Neuronal stem cell (in vitro differentiated cells): ENCODE measurements at regions not wholly inside any gene's neighbourhood (a gene's known extent, or its start where the extent isn't known, plus 50 kb on each side); places are given as distances from the start of the nearest gene placed in this dataset.
"Not testable (repeated sequence)": the region's sequence is repeated elsewhere in the genome, so short reads cannot be mapped to it uniquely, and the experiment has no call there.

ENCODE experiments used
- DNase-seq: peaks from one replicate; pipeline ENCODE4 v3.0.0-alpha.2; 2013; ENCODE audit warnings: low spot score
- H2AFZ ChIP-seq: one replicate; pipeline ENCODE4 v1.6.1; 2013; ENCODE audit warnings: mild to moderate bottlenecking, low read length, inconsistent platforms
- H2AK5ac ChIP-seq: 2 replicates; pipeline ENCODE4 v1.6.1; 2013; ENCODE audit warnings: low read depth, mild to moderate bottlenecking, inconsistent platforms, low read length, moderate library complexity, mixed read lengths
- H2BK120ac ChIP-seq: 2 replicates; pipeline ENCODE4 v1.6.1; 2013; ENCODE audit warnings: low read depth, mild to moderate bottlenecking, inconsistent platforms, low read length, moderate library complexity, mixed read lengths
- H2BK12ac ChIP-seq: one replicate; pipeline ENCODE4 v1.6.1; 2013; ENCODE audit warnings: low read length, inconsistent platforms
- H2BK15ac ChIP-seq: 2 replicates; pipeline ENCODE4 v1.6.1; 2013; ENCODE audit warnings: mild to moderate bottlenecking, low read length, inconsistent platforms, mixed read lengths
- H2BK5ac ChIP-seq: one replicate; pipeline ENCODE4 v1.6.1; 2013; ENCODE audit warnings: inconsistent platforms, mild to moderate bottlenecking, low read length, moderate library complexity
- H3K14ac ChIP-seq: one replicate; pipeline ENCODE4 v1.6.1; 2013; ENCODE audit warnings: low read length, inconsistent platforms
- H3K18ac ChIP-seq: 2 replicates; pipeline ENCODE4 v1.6.1; 2013; ENCODE audit warnings: low read length, inconsistent platforms
- H3K23ac ChIP-seq: 2 replicates; pipeline ENCODE4 v1.6.1; 2013; ENCODE audit warnings: low read depth, mild to moderate bottlenecking, mixed read lengths, low read length, inconsistent platforms; ENCODE audit not compliant: poor library complexity
- H3K27ac ChIP-seq: replicated peaks from 3 replicates; pipeline ENCODE4 v1.5.1; 2013; ENCODE audit warnings: low read length, inconsistent platforms
- H3K27me3 ChIP-seq, 3 experiments: 2 replicates each; pipeline ENCODE4 v1.6.1; 2013; ENCODE audit warnings: low read length in 3 of 3, mild to moderate bottlenecking in 2 of 3, inconsistent platforms in 1 of 3, low read depth in 1 of 3, mixed read lengths in 1 of 3, moderate library complexity in 1 of 3; ENCODE audit not compliant: control insufficient read depth in 3 of 3, insufficient read depth in 3 of 3
- H3K36me3 ChIP-seq, 2 donors: replicated peaks in 1 of 2; 2 replicates each; pipeline ENCODE4 v1.6.1; 2013; ENCODE audit warnings: low read length in 2 of 2; ENCODE audit not compliant: control insufficient read depth in 2 of 2, insufficient read depth in 2 of 2
- H3K4ac ChIP-seq: 2 replicates; pipeline ENCODE4 v1.6.1; 2013; ENCODE audit warnings: inconsistent platforms, mild to moderate bottlenecking, low read length, moderate library complexity
- H3K4me1 ChIP-seq, 2 donors: 1 replicate in 1 of 2; 2 replicates in 1 of 2; pipeline ENCODE4 v1.6.1; 2013; ENCODE audit warnings: low read length in 2 of 2, low read depth in 1 of 2; ENCODE audit not compliant: control insufficient read depth in 2 of 2, insufficient read depth in 1 of 2
- H3K4me2 ChIP-seq: one replicate; pipeline ENCODE4 v1.6.1; 2013; ENCODE audit warnings: mild to moderate bottlenecking, low read length, inconsistent platforms; ENCODE audit not compliant: insufficient read depth, poor library complexity, severe bottlenecking
- H3K4me3 ChIP-seq, 2 donors: 2 replicates each; pipeline ENCODE4 v1.5.1; 2013; ENCODE audit warnings: low read length in 2 of 2, mild to moderate bottlenecking in 2 of 2, inconsistent platforms in 1 of 2, moderate library complexity in 1 of 2
- H3K79me1 ChIP-seq: one replicate; pipeline ENCODE4 v1.6.1; 2013; ENCODE audit warnings: low read depth, mild to moderate bottlenecking, inconsistent platforms, low read length, moderate library complexity
- H3K9ac ChIP-seq: one replicate; pipeline ENCODE4 v1.6.1; 2013; ENCODE audit warnings: mild to moderate bottlenecking, low read depth, low read length, inconsistent platforms; ENCODE audit not compliant: poor library complexity
- H3K9me3 ChIP-seq, 2 donors: replicated peaks in 1 of 2; 2 replicates each; pipeline versions ENCODE3 to v1.6.1; 2013; ENCODE audit warnings: low read length in 2 of 2, mild to moderate bottlenecking in 2 of 2, inconsistent platforms in 1 of 2, low read depth in 1 of 2, mixed read lengths in 1 of 2, moderate library complexity in 1 of 2; ENCODE audit not compliant: control insufficient read depth in 2 of 2, insufficient read depth in 1 of 2
- H4K8ac ChIP-seq: one replicate; pipeline ENCODE4 v1.6.1; 2013; ENCODE audit warnings: low read depth, mild to moderate bottlenecking, inconsistent platforms, low read length, moderate library complexity
- H4K91ac ChIP-seq: one replicate; pipeline ENCODE4 v1.6.1; 2013; ENCODE audit warnings: low read length, low read depth, mild to moderate bottlenecking, inconsistent platforms; ENCODE audit not compliant: poor library complexity
- WGBS, 2 donors: extraction: QIAGEN DNeasy Blood & Tissue Kit; methylation state at CpG; one replicate each; pipeline ENCODE4 v1.1.7; 2013; ENCODE audit warnings: missing lambda C conversion rate in 2 of 2, mixed read lengths in 1 of 2; ENCODE audit not compliant: insufficient read length in 2 of 2, insufficient replicate concordance in 1 of 2; ENCODE audit errors: extremely low coverage in 2 of 2; 5-methylcytosine and 5-hydroxymethylcytosine counted together

DNA sequence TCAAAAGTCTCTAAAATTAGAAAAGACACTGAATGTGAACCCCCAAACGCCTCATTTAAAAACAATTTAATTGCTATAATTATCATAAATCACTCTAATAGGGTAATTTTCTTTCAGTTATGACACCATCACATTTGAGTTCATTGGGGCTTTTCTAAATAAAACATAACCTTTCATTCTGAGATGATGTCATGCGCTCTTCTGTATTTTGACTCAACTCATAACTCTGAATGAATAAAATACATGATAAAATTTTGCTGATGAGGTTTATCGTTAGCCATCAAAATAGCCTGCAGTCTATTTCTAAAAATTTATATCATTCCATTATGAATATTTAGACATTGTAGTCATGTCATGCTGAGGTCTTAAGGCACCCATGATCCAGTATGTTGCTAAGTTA lies 1099.7 kb downstream of the SUCLG1 start:
- no peaks in the 10 kb centered on the region for H3K79me1 ChIP-seq
- H4K91ac ChIP-seq: no peak overlapping the region
- no peak overlapping the region for H2BK120ac ChIP-seq
- no peak overlapping the region for H3K27ac ChIP-seq
- H3K4ac ChIP-seq: no peak overlapping the region
- no peak overlapping the region for H4K8ac ChIP-seq
- no peaks in the 10 kb centered on the region for H3K4me1 ChIP-seq
- no peak overlapping the region for H2BK15ac ChIP-seq
- no peak overlapping the region for H3K9ac ChIP-seq
- no peak overlapping the region for H3K18ac ChIP-seq
- H2BK5ac ChIP-seq: no peak overlapping the region
- H2AFZ ChIP-seq: no peak overlapping the region
- no peak for DNase-seq
- H3K9me3 ChIP-seq: no peaks in the 10 kb centered on the region
- no peak overlapping the region for H3K14ac ChIP-seq
- WGBS, 2 donors: no CpG with 5 or more reads among the region's 3 CpGs
- no peaks in the 10 kb centered on the region for H3K27me3 ChIP-seq
- no peaks in the 10 kb centered on the region for H3K36me3 ChIP-seq
- no peak overlapping the region for H2BK12ac ChIP-seq
- no peak overlapping the region for H3K23ac ChIP-seq
- no peak overlapping the region for H2AK5ac ChIP-seq
- H3K4me3 ChIP-seq: no peak overlapping the region
- H3K4me2 ChIP-seq: no peak overlapping the region

DNA sequence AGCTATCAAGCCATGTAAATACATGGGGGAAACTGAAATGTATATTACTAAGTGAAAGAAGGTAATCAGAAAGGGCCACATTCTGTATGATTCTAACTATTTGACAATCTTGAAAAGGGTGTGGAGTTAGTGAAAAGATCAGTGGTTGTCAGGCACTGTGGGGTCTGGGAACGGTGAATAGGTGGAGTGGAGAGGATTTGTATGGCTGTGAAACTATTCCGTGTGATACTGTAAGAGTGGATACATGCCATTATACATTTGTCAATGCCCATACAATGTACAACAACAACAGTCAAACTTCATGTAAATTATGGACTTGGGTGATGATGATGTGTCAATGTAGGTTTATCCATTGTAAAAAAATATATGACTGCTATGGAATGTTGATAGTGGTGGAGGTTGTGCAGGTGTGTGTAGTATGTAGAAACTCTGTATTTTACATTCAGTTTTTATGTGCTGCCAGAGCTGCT lies 1116.2 kb downstream of the SUCLG1 start:
- no peak overlapping the region for H3K4me3 ChIP-seq
- no peaks in the 10 kb centered on the region for H3K4me1 ChIP-seq
- H3K18ac ChIP-seq: no peak overlapping the region
- H3K9me3 ChIP-seq: no peaks in the 10 kb centered on the region
- no peak overlapping the region for H2AK5ac ChIP-seq
- no peak overlapping the region for H2BK5ac ChIP-seq
- no CpG with 5 or more reads among the region's 2 CpGs for WGBS, 2 donors
- DNase-seq: no peak
- no peaks in the 10 kb centered on the region for H3K27me3 ChIP-seq
- no peak overlapping the region for H4K8ac ChIP-seq
- no peak overlapping the region for H4K91ac ChIP-seq
- no peak overlapping the region for H3K14ac ChIP-seq
- no peak overlapping the region for H3K9ac ChIP-seq
- H3K36me3 ChIP-seq: no peaks in the 10 kb centered on the region
- no peak overlapping the region for H2AFZ ChIP-seq
- H3K27ac ChIP-seq: no peak overlapping the region
- H3K4me2 ChIP-seq: no peak overlapping the region
- no peak overlapping the region for H3K4ac ChIP-seq
- H2BK15ac ChIP-seq: no peak overlapping the region
- H3K79me1 ChIP-seq: no peaks in the 10 kb centered on the region
- no peak overlapping the region for H2BK12ac ChIP-seq
- H3K23ac ChIP-seq: no peak overlapping the region
- H2BK120ac ChIP-seq: no peak overlapping the region

DNA sequence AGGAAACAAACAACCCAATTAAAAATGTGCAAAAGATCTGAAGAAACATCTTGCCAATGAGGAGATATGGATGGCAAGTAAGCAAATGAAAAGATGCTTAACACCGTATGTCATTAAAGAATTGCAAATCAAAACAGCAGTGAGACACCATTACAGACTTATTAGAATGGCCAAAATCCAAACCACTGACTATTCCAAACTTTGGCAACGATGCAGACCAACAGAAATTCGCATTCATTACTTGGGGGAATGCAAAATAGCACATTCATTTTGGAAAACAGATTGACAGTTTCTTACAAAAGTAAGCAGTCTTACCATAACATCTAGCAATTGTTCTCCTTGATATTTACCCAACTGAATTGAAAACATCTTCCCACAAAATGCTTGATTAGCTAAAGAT lies 1118.7 kb downstream of the SUCLG1 start:
- Histone ChIP-seq H2BK15ac (no peak overlapping the region), H3K27ac (no peak overlapping the region), H4K91ac (no peak overlapping the region), H4K8ac (no peak overlapping the region), H2BK5ac (no peak overlapping the region), H3K18ac (no peak overlapping the region), H2AFZ (no peak overlapping the region), H2AK5ac (no peak overlapping the region), H2BK120ac (no peak overlapping the region), H3K79me1 (no peaks in the 10 kb centered on the region), H2BK12ac (no peak overlapping the region), H3K4ac (no peak overlapping the region), H3K27me3 (no peaks in the 10 kb centered on the region), H3K4me2 (no peak overlapping the region), H3K4me3 (no peak overlapping the region), H3K14ac (no peak overlapping the region), H3K9me3 (no peaks in the 10 kb centered on the region), H3K23ac (no peak overlapping the region), H3K4me1 (no peaks in the 10 kb centered on the region), H3K36me3 (no peaks in the 10 kb centered on the region), H3K9ac (no peak overlapping the region)
- no peak for DNase-seq
- no CpG with 5 or more reads among the region's 3 CpGs for WGBS, 2 donors

DNA sequence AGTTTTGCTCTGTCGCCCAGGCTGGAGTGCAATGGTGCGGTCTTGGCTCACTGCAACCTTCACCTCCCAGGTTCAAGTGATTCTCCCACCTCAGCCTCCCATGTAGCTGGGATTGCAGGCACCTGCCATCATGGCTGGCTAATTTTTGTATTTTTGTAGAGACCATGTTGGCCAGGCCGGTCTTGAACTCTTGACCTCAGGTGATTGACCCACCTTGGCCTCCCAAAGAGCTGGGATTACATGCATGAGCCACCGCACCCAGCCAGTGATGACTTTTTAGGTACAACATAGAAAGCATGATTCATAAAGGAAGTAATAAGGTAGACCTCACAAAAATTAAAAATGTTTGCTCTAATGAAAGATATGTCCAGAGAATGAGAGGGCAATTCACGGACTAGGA lies 1119.1 kb downstream of the SUCLG1 start:
- not testable (repeated sequence) for H3K4me2 ChIP-seq, H3K4ac ChIP-seq, H4K91ac ChIP-seq, H3K79me1 ChIP-seq, H3K27me3 ChIP-seq, H3K14ac ChIP-seq, H2AFZ ChIP-seq, H4K8ac ChIP-seq, H3K18ac ChIP-seq, H3K27ac ChIP-seq, H3K23ac ChIP-seq, DNase-seq, H2BK120ac ChIP-seq, H3K9ac ChIP-seq, H3K36me3 ChIP-seq, H3K4me3 ChIP-seq, H2BK15ac ChIP-seq, H2BK12ac ChIP-seq, H3K9me3 ChIP-seq, H3K4me1 ChIP-seq, H2BK5ac ChIP-seq, H2AK5ac ChIP-seq
- WGBS, 2 donors: no CpG with 5 or more reads among the region's 5 CpGs
